Stomach (tissue), 4 donors: ENCODE measurements at regions not wholly inside any gene's neighbourhood (a gene's known extent, or its start where the extent isn't known, plus 50 kb on each side); places are given as distances from the start of the nearest gene placed in this dataset.

Experiments used
- CTCF ChIP-seq, 7 experiments: fragments of 450-650 bp in 4 of 7; fragments of 200-600 bp in 3 of 7; sonication (generic) in 3 of 7; IDR thresholded peaks; one replicate each; pipeline ENCODE4 v1.5.1; 2016 to 2019; ENCODE audit warnings: antibody characterized with exemption in 7 of 7, control low read depth in 2 of 7, mild to moderate bottlenecking in 1 of 7
- POLR2A ChIP-seq, 4 donors: fragments of 450-650 bp; IDR thresholded peaks; one replicate each; pipeline ENCODE4 v1.6.1; 2016; ENCODE audit warnings: antibody characterized with exemption in 4 of 4, control low read depth in 2 of 4, mild to moderate bottlenecking in 1 of 4, moderate library complexity in 1 of 4
- POLR2AphosphoS5 ChIP-seq, 3 donors: sonication (generic); formaldehyde crosslinking; IDR thresholded peaks; one replicate each; pipeline ENCODE4 v1.6.1; 2016; ENCODE audit warnings: antibody characterized with exemption in 3 of 3

GRCh38 chr11:130611791-130612251 is 163.4 kb downstream of the ADAMTS15 start:
- TF ChIP-seq CTCF (IDR thresholded peaks at IDR 0.05) (no peak), POLR2A (IDR thresholded peaks at IDR 0.05) (no peak), POLR2AphosphoS5 (IDR thresholded peaks at IDR 0.05) (no peak)
